RWPE2 (cell line): ENCODE measurements at regions not wholly inside any gene's neighbourhood (a gene's known extent, or its start where the extent isn't known, plus 50 kb on each side); places are given as distances from the start of the nearest gene placed in this dataset.

Source experiments
- ATAC-seq: fragments of 200-7000 bp; cut with Tn5 transposase; 3 replicates; pipeline ENCODE4 v1.9.1; 2021; ENCODE audit warnings: low read depth
- DNase-seq: peaks from one replicate; pipeline ENCODE4 v3.0.0-alpha.2; 2020; ENCODE audit warnings: low spot score
- H3K27ac ChIP-seq: fragments of 450-650 bp; 2 replicates; pipeline ENCODE4 v1.5.1; 2017; ENCODE audit warnings: mild to moderate bottlenecking; ENCODE audit not compliant: poor library complexity, severe bottlenecking
- H3K27me3 ChIP-seq: fragments of 250-450 bp; sonication (Bioruptor Pico); 2 replicates; pipeline ENCODE4 v1.5.1; 2021; ENCODE audit warnings: mild to moderate bottlenecking, moderate library complexity; ENCODE audit not compliant: insufficient read depth, poor library complexity, severe bottlenecking
- H3K36me3 ChIP-seq: fragments of 250-450 bp; sonication (Bioruptor Pico); 2 replicates; pipeline ENCODE4 v1.5.1; 2020; ENCODE audit warnings: low read depth, mild to moderate bottlenecking, moderate library complexity
- H3K4me1 ChIP-seq: fragments of 250-450 bp; sonication (Bioruptor Pico); 2 replicates; pipeline ENCODE4 v1.5.1; 2021; ENCODE audit warnings: mild to moderate bottlenecking, moderate library complexity; ENCODE audit not compliant: insufficient read depth, poor library complexity, severe bottlenecking
- H3K4me3 ChIP-seq: fragments of 250-450 bp; sonication (Bioruptor Pico); 2 replicates; pipeline ENCODE4 v1.5.1; 2021; ENCODE audit warnings: mild to moderate bottlenecking, moderate library complexity; ENCODE audit not compliant: severe bottlenecking
- H3K9me3 ChIP-seq: fragments of 250-450 bp; sonication (Bioruptor Pico); 2 replicates; pipeline ENCODE4 v1.5.1; 2021; ENCODE audit warnings: mild to moderate bottlenecking, moderate library complexity; ENCODE audit not compliant: severe bottlenecking
- TF ChIP-seq, protein P1 (sequence below): fragments of 450-650 bp; IDR thresholded peaks from one replicate; pipeline ENCODE4 v1.5.1; 2017; ENCODE audit warnings: mild to moderate bottlenecking, moderate library complexity; ENCODE audit not compliant: poor library complexity, severe bottlenecking

DNA sequence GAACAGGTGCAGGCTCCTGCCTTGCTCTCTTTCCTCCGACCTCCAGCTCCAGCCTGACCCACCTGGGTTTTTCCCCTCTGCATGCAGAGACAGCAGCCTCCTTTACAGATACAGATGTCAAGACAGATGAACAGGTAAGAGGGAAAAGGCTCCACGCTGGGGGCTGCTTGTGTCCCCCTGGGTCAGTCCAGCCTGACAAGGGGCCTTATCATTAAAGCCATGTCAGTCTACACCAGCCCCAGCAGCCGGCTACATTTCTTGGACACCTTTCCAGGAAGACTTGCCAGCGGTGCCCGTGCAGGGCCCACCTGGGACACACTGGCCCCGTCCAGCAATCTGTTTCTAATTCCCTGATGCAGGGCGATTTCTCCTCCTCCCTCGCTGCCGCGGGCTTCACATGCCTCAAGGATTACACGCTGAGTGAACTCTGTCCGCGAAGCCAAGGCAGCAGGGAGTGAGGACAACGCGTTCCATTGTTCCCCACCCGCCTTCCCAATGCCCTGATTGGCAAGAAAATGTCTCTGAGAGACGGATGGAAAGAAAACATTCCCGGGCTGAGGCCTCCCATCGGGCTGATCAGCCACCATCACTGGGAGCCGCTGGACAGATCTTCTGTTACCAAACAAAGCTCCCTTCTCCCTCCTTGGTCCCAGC is 184.7 kb downstream of the C16orf95 start:
- Histone ChIP-seq H3K9me3 (no peaks in the 10 kb centered on the region), H3K4me1 (no peaks in the 10 kb centered on the region), H3K36me3 (no peaks in the 10 kb centered on the region), H3K4me3 (no peak overlapping the region), H3K27ac (no peak overlapping the region), H3K27me3 (no peaks in the 10 kb centered on the region)
- ATAC-seq: peak; percentile 56
- TF ChIP-seq, protein P1, sequence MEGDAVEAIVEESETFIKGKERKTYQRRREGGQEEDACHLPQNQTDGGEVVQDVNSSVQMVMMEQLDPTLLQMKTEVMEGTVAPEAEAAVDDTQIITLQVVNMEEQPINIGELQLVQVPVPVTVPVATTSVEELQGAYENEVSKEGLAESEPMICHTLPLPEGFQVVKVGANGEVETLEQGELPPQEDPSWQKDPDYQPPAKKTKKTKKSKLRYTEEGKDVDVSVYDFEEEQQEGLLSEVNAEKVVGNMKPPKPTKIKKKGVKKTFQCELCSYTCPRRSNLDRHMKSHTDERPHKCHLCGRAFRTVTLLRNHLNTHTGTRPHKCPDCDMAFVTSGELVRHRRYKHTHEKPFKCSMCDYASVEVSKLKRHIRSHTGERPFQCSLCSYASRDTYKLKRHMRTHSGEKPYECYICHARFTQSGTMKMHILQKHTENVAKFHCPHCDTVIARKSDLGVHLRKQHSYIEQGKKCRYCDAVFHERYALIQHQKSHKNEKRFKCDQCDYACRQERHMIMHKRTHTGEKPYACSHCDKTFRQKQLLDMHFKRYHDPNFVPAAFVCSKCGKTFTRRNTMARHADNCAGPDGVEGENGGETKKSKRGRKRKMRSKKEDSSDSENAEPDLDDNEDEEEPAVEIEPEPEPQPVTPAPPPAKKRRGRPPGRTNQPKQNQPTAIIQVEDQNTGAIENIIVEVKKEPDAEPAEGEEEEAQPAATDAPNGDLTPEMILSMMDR: no peak
- no peak for DNase-seq

DNA sequence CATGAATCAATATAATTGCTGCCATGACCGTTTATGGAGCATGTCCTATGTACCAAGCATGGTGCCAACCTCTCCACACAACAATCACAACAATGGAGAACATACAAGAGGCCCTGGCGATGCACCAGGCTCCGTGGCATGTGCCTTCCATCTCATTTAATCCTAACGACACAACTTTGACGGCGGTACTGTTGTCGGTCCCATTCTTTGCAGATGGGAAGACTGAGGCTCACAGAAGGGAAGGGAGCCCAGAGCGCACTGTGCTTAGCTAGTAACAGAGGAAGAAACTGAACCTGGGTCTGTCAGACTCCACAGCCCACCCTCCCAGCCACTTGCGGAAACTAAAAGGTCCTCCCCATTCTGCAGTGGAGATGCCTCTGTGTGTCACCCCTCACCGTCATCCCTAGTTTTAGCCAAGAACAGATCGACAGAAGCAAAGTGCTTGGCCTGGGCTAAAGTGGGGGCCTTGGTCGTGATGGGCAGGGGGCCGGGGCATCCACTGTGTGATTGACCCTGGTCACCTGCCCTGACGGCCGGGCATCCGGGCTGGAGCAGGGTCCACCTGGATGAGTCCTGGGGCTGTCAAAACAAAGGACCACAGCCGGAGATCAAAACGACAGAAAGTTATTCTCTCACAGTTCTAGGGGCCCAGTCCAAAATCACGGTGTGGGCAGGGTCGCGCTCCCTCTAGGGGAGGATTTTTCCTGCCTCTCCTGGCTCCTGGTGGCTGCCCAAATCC is 183.9 kb downstream of the C16orf95 start:
- ATAC-seq: no peak
- Histone ChIP-seq H3K36me3 (no peaks in the 10 kb centered on the region), H3K27me3 (no peaks in the 10 kb centered on the region), H3K27ac (no peak overlapping the region), H3K4me3 (no peak overlapping the region), H3K4me1 (no peaks in the 10 kb centered on the region), H3K9me3 (no peaks in the 10 kb centered on the region)
- TF ChIP-seq, protein P1: no peak
- no peak for DNase-seq

DNA sequence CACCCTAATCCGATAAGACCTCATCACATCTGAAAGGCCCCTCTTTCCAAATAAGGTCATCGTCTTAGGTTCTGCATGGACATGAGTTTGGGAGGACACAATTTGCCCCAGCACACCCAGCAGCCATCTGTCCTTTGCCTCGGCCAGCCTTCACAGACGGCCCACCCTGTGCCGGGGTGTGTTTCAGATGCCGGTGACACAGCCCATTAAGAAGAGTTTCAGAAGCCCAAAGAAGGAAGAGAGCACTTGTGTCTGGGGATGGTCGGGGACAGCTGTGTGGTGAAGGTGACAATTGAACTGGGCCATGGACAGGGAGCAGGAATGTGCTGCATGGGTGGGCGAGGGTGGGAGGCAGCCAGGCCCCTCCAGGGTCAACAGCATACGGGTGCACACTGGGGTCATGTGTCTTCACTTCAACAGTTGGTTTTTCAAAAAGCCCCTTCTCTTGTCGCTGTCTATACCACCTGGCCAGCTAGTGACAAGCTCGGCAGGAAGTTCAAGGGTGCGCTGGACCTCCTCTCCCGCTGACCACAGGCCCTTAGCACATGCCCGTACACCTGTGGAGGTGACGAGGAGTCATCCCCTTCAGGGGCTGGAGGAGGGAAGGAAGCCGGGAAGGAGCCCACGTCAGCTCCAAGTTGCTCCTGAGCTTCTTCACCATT is 183.1 kb downstream of the C16orf95 start:
- ATAC-seq: no peak
- H3K4me1 ChIP-seq: no peaks in the 10 kb centered on the region
- H3K4me3 ChIP-seq: no peak overlapping the region
- no peaks in the 10 kb centered on the region for H3K27me3 ChIP-seq
- H3K9me3 ChIP-seq: no peaks in the 10 kb centered on the region
- no peak for DNase-seq
- TF ChIP-seq, protein P1: no peak
- no peak overlapping the region for H3K27ac ChIP-seq
- H3K36me3 ChIP-seq: no peaks in the 10 kb centered on the region

DNA sequence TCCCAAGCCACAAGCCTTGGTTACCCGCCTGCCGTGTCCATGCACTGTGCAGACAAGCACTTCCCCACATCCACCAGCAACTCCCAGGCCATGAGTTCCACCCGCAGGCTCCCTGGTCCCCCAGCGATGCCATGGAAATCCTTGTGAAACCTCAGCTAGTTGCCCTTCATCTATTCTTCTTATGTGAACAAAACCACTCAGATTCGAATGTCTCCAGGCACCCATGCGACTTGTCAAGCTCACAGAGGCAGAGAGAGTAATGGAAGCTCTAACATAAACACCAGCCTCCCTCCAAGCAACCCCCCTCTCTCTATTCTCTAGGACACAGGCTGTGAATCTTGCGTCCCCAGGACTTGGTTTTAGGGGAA is 182.6 kb downstream of the C16orf95 start:
- H3K4me1 ChIP-seq: no peaks in the 10 kb centered on the region
- TF ChIP-seq, protein P1: no peak
- no peaks in the 10 kb centered on the region for H3K36me3 ChIP-seq
- DNase-seq: no peak
- no peaks in the 10 kb centered on the region for H3K27me3 ChIP-seq
- no peak overlapping the region for H3K4me3 ChIP-seq
- ATAC-seq: no peak
- no peaks in the 10 kb centered on the region for H3K9me3 ChIP-seq
- H3K27ac ChIP-seq: no peak overlapping the region
